Right atrium auricular region (tissue), 2 donors: ENCODE measurements at regions not wholly inside any gene's neighbourhood (a gene's known extent, or its start where the extent isn't known, plus 50 kb on each side); places are given as distances from the start of the nearest gene placed in this dataset.

ENCODE experiments used
- DNase-seq: peaks from one replicate; pipeline ENCODE4 v3.0.0-alpha.2; 2019; ENCODE audit warnings: low spot score
- H3K27ac ChIP-seq, 2 donors: fragments of 200-600 bp; sonication (generic); 1 replicate in 1 of 2; 2 replicates in 1 of 2; pipeline ENCODE4 v1.5.1; 2016 to 2019
- H3K27me3 ChIP-seq, 2 donors: fragments of 200-600 bp; sonication (generic); one replicate each; pipeline versions ENCODE4 v1.5.1 to v1.6.0; 2017 to 2019
- H3K36me3 ChIP-seq: fragments of 200-600 bp; sonication (generic); one replicate; pipeline ENCODE4 v1.5.1; 2016
- H3K4me1 ChIP-seq, 2 donors: fragments of 200-600 bp; sonication (generic); one replicate each; pipeline versions ENCODE4 v1.5.1 to v1.6.0; 2017 to 2019
- H3K4me3 ChIP-seq, 2 donors: fragments of 200-600 bp; sonication (generic); 1 replicate in 1 of 2; 2 replicates in 1 of 2; pipeline ENCODE4 v1.5.1; 2017 to 2019; ENCODE audit warnings: mild to moderate bottlenecking in 1 of 2, moderate library complexity in 1 of 2
- H3K9me3 ChIP-seq, 2 donors: fragments of 200-600 bp; sonication (generic); one replicate each; pipeline ENCODE4 v1.5.1; 2019
- CTCF ChIP-seq, 2 donors: fragments of 200-600 bp; sonication (generic); IDR thresholded peaks; one replicate each; pipeline ENCODE4 v1.5.1; 2019; ENCODE audit warnings: antibody characterized with exemption in 2 of 2

DNA sequence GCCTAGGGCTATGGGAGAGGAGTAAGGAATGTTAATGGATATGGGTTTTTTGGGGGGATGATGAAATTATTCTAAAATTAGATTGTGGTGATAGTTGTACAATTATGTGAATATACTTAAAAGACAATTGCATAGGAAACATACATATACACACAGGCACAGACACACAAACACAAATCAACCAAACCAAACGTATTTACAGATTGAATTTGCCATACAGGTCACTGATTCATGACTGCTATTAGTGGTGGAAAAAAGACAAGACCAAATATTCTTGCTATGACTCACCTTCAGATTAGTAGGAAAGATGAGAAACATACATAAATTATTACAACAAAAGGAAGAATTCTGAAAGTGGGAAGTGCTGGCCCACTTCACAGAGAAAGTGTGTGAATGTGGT lies 85.3 kb downstream of the C3orf38 start:
- no peaks in the 10 kb centered on the region for H3K9me3 ChIP-seq

DNA sequence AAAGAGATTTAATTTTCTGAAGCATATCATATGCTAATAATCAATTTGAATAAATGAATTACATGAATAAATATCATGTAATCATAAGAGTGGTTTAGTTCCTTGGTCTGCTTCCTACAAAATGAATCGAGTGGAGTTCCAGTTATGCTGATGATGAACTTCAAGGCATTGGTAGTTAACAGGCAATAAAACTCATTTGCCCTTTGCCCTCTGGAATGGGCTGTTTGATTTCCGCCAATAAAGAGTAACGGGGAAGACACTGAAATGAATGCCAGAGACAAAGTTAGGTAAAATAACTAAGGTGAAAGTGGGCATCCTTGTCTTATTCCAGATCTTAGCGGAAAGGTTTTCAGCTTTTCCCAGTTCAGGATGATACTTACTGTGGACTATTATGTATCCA lies 90.1 kb downstream of the C3orf38 start:
- no peak for TF ChIP-seq CTCF (IDR thresholded peaks at IDR 0.05)
- DNase-seq = no peak
- no peak overlapping the region for H3K4me3 ChIP-seq
- H3K9me3 ChIP-seq = no peaks in the 10 kb centered on the region
- no peaks in the 10 kb centered on the region for H3K4me1 ChIP-seq
- H3K27ac ChIP-seq = no peak overlapping the region
- no peaks in the 10 kb centered on the region for H3K36me3 ChIP-seq
- H3K27me3 ChIP-seq = no peaks in the 10 kb centered on the region

More for the DNA sequence above, 85.3 kb downstream of the C3orf38 start:
- Histone ChIP-seq H3K27ac (no peak overlapping the region), H3K4me1 (no peaks in the 10 kb centered on the region), H3K4me3 (no peak overlapping the region), H3K27me3 (no peaks in the 10 kb centered on the region), H3K36me3 (no peaks in the 10 kb centered on the region)
- DNase-seq = no peak
- TF ChIP-seq CTCF (IDR thresholded peaks at IDR 0.05) = no peak

DNA sequence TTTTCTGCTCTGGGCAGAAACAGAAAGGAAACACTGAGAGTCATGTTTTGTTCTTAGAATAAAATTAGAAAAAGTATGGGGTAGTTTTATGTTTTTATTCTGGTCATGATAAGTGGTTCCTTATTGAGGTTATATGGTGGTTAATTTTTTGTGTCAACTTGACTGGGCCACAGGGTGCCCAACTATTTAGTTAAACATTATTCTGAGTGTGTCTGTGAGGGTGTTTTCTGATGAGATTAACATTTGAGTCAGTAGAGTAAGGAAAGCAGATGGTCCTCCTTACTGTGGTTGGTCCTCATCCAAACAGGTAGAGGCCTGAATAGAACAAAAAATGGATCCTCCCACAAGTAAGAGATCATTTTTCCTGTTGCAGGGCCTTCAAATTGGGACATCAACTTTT lies 98.9 kb downstream of the C3orf38 start:
- H3K27me3 ChIP-seq = no peaks in the 10 kb centered on the region
- H3K27ac ChIP-seq = no peak overlapping the region
- TF ChIP-seq CTCF (IDR thresholded peaks at IDR 0.05) = no peak
- H3K4me3 ChIP-seq = no peak overlapping the region
- DNase-seq = no peak
- H3K36me3 ChIP-seq = no peaks in the 10 kb centered on the region
- H3K9me3 ChIP-seq = no peaks in the 10 kb centered on the region
- no peaks in the 10 kb centered on the region for H3K4me1 ChIP-seq

DNA sequence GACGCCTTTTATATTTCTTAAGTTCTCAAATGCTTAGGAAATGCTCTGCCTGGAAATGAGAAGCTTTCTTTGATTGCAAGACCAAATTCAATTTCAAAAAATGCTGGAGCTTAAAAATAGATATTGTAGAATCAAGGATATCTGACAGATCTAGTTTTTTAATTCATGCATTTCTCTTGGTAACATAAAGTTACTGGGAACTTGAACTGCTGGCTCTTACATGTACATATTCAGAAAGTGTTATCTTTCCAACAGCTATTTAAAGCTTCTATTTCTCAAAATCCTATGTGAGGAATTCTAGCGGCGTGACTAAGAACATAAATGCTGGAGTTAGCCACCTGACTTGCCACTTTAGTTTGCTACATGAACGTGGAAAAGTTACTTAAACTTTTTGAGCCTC lies 109.3 kb downstream of the C3orf38 start:
- H3K4me1 ChIP-seq = no peaks in the 10 kb centered on the region
- DNase-seq = no peak
- no peak overlapping the region for H3K4me3 ChIP-seq

GRCh38 chr3:88262527-88262926 lies 112.8 kb downstream of the C3orf38 start:
- no peak for DNase-seq
- TF ChIP-seq CTCF (IDR thresholded peaks at IDR 0.05) = no peak
- H3K9me3 ChIP-seq = no peaks in the 10 kb centered on the region
- H3K27ac ChIP-seq = no peak overlapping the region
- no peaks in the 10 kb centered on the region for H3K4me1 ChIP-seq
- no peak overlapping the region for H3K4me3 ChIP-seq
- no peaks in the 10 kb centered on the region for H3K36me3 ChIP-seq
- H3K27me3 ChIP-seq = no peaks in the 10 kb centered on the region

More for the DNA sequence above, 109.3 kb downstream of the C3orf38 start:
- Histone ChIP-seq H3K36me3 (no peaks in the 10 kb centered on the region), H3K27me3 (no peaks in the 10 kb centered on the region), H3K27ac (no peak overlapping the region), H3K9me3 (no peaks in the 10 kb centered on the region)
- TF ChIP-seq CTCF (IDR thresholded peaks at IDR 0.05) = no peak

DNA sequence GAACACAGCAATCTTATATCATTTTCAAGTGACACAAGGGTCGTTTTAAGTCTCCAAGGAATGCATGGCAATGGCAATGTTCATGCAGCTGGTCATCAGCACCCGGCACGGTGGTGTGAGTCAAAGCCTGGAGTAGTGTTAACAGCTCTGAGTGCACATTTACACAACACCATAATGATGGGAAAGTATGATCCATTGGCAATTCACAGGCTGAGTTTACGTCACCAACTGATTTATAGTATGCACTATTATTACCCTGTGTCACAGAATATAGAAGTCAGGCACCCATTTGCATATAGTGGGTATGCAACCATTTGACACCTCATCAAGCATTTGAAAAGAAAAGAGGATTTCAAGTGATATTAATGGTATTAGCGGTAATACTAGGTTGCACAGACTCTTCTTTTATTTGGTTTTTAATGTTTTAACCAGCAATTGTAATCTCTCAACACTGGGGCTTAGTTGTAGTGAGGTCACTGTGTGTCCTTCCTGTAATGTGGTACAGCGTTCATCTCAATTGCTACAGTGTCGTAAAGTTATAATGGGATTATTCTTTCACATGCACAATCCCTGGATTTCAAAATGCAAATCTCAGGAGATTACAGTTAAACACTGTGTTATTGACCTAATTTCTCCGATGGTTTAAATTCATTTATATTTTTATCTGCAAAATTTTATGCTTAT lies 113.8 kb downstream of the C3orf38 start:
- no peak for DNase-seq
- H3K4me1 ChIP-seq = no peaks in the 10 kb centered on the region
- no peaks in the 10 kb centered on the region for H3K27me3 ChIP-seq
- H3K36me3 ChIP-seq = no peaks in the 10 kb centered on the region
- TF ChIP-seq CTCF (IDR thresholded peaks at IDR 0.05) = no peak
- no peak overlapping the region for H3K27ac ChIP-seq
- no peaks in the 10 kb centered on the region for H3K9me3 ChIP-seq
- no peak overlapping the region for H3K4me3 ChIP-seq
